ENCODE measurements at regions not wholly inside any gene's neighbourhood (a gene's known extent, or its start where the extent isn't known, plus 50 kb on each side); places are given as distances from the start of the nearest gene placed in this dataset.

GRCh38 chr3:103403191-103403590, 968.4 kb downstream of the ZPLD1 start:
- no peak for DNase-seq (ENCODE audit: extremely low spot score, unreplicated experiment)
- H3K9me3 Mint-ChIP-seq: no peaks in the 10 kb centered on the region
- TF ChIP-seq, protein P1, sequence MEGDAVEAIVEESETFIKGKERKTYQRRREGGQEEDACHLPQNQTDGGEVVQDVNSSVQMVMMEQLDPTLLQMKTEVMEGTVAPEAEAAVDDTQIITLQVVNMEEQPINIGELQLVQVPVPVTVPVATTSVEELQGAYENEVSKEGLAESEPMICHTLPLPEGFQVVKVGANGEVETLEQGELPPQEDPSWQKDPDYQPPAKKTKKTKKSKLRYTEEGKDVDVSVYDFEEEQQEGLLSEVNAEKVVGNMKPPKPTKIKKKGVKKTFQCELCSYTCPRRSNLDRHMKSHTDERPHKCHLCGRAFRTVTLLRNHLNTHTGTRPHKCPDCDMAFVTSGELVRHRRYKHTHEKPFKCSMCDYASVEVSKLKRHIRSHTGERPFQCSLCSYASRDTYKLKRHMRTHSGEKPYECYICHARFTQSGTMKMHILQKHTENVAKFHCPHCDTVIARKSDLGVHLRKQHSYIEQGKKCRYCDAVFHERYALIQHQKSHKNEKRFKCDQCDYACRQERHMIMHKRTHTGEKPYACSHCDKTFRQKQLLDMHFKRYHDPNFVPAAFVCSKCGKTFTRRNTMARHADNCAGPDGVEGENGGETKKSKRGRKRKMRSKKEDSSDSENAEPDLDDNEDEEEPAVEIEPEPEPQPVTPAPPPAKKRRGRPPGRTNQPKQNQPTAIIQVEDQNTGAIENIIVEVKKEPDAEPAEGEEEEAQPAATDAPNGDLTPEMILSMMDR (conservative IDR thresholded peaks at IDR 0.05): no peak
- no peak overlapping the region for H3K4me3 Mint-ChIP-seq
- no peaks in the 10 kb centered on the region for H3K36me3 Mint-ChIP-seq
- H3K27me3 Mint-ChIP-seq: no peaks in the 10 kb centered on the region
- H3K4me1 Mint-ChIP-seq (ENCODE audit: unreplicated experiment): no peaks in the 10 kb centered on the region
- H3K27ac Mint-ChIP-seq: no peak overlapping the region

DNA sequence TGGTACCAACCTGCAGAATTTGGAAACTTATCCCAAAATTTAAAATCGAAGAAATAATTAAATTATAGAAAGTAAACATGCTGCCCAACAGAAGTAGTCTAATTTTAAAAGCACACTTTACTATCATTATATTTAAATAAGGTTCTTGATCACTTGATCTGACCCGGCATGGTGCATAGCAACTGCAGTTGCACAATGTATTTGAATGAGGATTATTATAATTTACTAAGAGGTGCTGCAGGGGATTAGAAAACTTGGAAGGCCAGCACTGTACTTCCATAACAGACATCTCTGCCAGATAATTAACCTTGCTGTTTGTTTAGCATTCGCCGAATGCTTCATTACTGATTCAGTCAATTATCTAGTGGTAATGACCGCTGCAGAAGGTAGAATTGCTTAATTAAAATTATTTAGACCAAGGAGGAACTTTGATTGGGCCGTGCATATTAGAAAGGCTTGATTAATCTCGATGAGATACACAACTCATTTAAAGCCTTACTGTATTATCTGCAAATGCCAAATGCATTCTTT, 971.6 kb downstream of the ZPLD1 start:
- Mint-ChIP-seq H3K36me3 (no peaks in the 10 kb centered on the region), H3K27me3 (no peaks in the 10 kb centered on the region), H3K4me3 (no peak overlapping the region), H3K9me3 (no peaks in the 10 kb centered on the region), H3K27ac (no peak overlapping the region), H3K4me1 (ENCODE audit: unreplicated experiment) (no peaks in the 10 kb centered on the region)
- TF ChIP-seq, protein P1 (conservative IDR thresholded peaks at IDR 0.05): no peak
- no peak for DNase-seq (ENCODE audit: extremely low spot score, unreplicated experiment)

- Mint-ChIP-seq H3K36me3 (no peaks in the 10 kb centered on the region), H3K4me3 (no peak overlapping the region), H3K27ac (no peak overlapping the region)
These were observed 975.4 kb downstream of the ZPLD1 start for GRCh38 chr3:103410231-103410630.

DNA sequence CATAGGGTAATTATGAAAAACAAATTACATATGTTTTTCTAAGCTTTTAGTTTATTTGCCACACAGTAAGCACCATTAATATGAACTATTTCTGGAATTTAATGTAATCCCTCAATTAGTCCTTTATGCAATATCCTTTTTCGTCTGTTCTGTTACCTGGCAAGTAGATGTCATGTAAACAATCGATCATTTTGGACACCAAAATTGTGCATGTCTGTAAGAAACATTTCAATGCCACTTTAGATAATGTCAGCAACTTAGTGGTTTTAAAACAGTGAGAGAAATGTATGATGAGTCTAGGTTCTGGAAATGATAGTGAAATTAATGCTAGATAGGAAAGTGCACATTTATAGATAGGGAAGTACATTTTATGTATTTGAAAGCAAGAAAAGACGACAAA, 986.6 kb downstream of the ZPLD1 start:
- no peaks in the 10 kb centered on the region for H3K36me3 Mint-ChIP-seq

More at GRCh38 chr3:103410231-103410630, 975.4 kb downstream of the ZPLD1 start:
- Mint-ChIP-seq H3K27me3 (no peaks in the 10 kb centered on the region), H3K9me3 (no peaks in the 10 kb centered on the region), H3K4me1 (ENCODE audit: unreplicated experiment) (no peaks in the 10 kb centered on the region)
- DNase-seq (ENCODE audit: extremely low spot score, unreplicated experiment): no peak
- TF ChIP-seq, protein P1 (conservative IDR thresholded peaks at IDR 0.05): no peak

DNA sequence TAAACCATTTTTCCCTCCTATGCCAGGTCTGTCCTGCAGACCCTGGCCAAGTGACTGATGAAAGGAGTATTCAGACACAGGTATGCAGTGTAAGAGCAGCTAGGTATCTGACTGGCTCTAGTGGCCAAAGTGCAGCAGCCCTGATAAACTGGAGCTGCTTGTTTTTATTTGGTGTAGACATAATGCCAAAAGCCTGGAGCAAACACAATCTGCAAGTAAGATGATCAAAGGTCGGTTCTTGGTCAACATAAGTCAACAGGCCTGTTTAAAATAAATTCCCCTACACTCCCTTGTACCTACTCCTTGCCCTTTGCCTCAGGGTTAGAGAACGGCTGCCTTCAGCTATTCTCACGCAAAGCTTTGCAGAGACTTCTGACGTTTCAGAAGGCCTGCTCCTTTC, 1003.1 kb downstream of the ZPLD1 start:
- H3K9me3 Mint-ChIP-seq: peaks cover 10% of the 10 kb centered on the region
- no peaks in the 10 kb centered on the region for H3K4me1 Mint-ChIP-seq (ENCODE audit: unreplicated experiment)
- TF ChIP-seq, protein P1 (conservative IDR thresholded peaks at IDR 0.05): no peak
- H3K36me3 Mint-ChIP-seq: no peaks in the 10 kb centered on the region
- no peaks in the 10 kb centered on the region for H3K27me3 Mint-ChIP-seq
- no peak overlapping the region for H3K4me3 Mint-ChIP-seq
- DNase-seq (ENCODE audit: extremely low spot score, unreplicated experiment): no peak
- H3K27ac Mint-ChIP-seq: no peak overlapping the region

More for the DNA sequence above, 986.6 kb downstream of the ZPLD1 start:
- no peak overlapping the region for H3K4me3 Mint-ChIP-seq
- H3K9me3 Mint-ChIP-seq: no peaks in the 10 kb centered on the region
- TF ChIP-seq, protein P1 (conservative IDR thresholded peaks at IDR 0.05): no peak
- no peaks in the 10 kb centered on the region for H3K27me3 Mint-ChIP-seq
- DNase-seq (ENCODE audit: extremely low spot score, unreplicated experiment): no peak
- H3K27ac Mint-ChIP-seq: no peak overlapping the region
- no peaks in the 10 kb centered on the region for H3K4me1 Mint-ChIP-seq (ENCODE audit: unreplicated experiment)

Measured in type B pancreatic cell (in vitro differentiated cells).